HepG2 (cell line): ENCODE measurements at regions not wholly inside any gene's neighbourhood (a gene's known extent, or its start where the extent isn't known, plus 50 kb on each side); places are given as distances from the start of the nearest gene placed in this dataset.

Experiments used
- CBX1 ChIP-seq: IDR thresholded peaks from one replicate; pipeline ENCODE4 v1.6.1; 2016; ENCODE audit warnings: antibody characterized with exemption, low read depth
- CBX5 ChIP-seq: sonication (generic); formaldehyde crosslinking; IDR thresholded peaks from 2 replicates; pipeline ENCODE4 v1.4.0; 2020; ENCODE audit warnings: missing genetic modification reagents, borderline replicate concordance
- HDAC2 ChIP-seq: sonication (generic); formaldehyde crosslinking; IDR thresholded peaks from 2 replicates; pipeline ENCODE4 v1.4.0; 2020; ENCODE audit warnings: missing genetic modification reagents
- MAFF ChIP-seq: IDR thresholded peaks from 2 replicates; pipeline ENCODE4 v1.6.1; 2011; ENCODE audit warnings: low read depth, low read length, improper control_type of control experiment
- MLX ChIP-seq: IDR thresholded peaks from 2 replicates; pipeline ENCODE4 v1.6.1; 2016
- PRDM10 ChIP-seq: sonication (generic); formaldehyde crosslinking; IDR thresholded peaks from 2 replicates; pipeline ENCODE4 v1.4.0; 2020; ENCODE audit warnings: low read depth, missing genetic modification reagents
- PREB ChIP-seq: sonication (generic); formaldehyde crosslinking; IDR thresholded peaks from 2 replicates; pipeline ENCODE4 v1.4.0; 2020; ENCODE audit warnings: missing genetic modification reagents
- RAD21 ChIP-seq: fragments of 450-650 bp; formaldehyde crosslinking; IDR thresholded peaks from 2 replicates; pipeline ENCODE4 v1.5.0; 2020; ENCODE audit warnings: mild to moderate bottlenecking
- SETDB1 ChIP-seq: sonication (generic); formaldehyde crosslinking; IDR thresholded peaks from 2 replicates; pipeline ENCODE4 v1.5.1; 2020; ENCODE audit warnings: missing genetic modification reagents, mild to moderate bottlenecking, borderline replicate concordance
- SOX6 ChIP-seq, 2 experiments: fragments of 450-650 bp in 1 of 2; sonication (generic) in 1 of 2; formaldehyde crosslinking in 1 of 2; IDR thresholded peaks; 2 replicates each; pipeline versions ENCODE4 v1.4.0 to v1.6.1; 2017 to 2020; ENCODE audit warnings: antibody characterized with exemption in 1 of 2, mild to moderate bottlenecking in 1 of 2, missing genetic modification reagents in 1 of 2
- TCF7L2 ChIP-seq: IDR thresholded peaks from 2 replicates; pipeline ENCODE4 v1.6.1; 2011; ENCODE audit warnings: mild to moderate bottlenecking, low read depth, low read length, moderate library complexity
- ZNF740 ChIP-seq: sonication (generic); formaldehyde crosslinking; IDR thresholded peaks from 2 replicates; pipeline ENCODE4 v1.4.0; 2020; ENCODE audit warnings: missing genetic modification reagents

GRCh38 chr12:124425667-124426066 is 130.8 kb downstream of the RFLNA start:
- no peak for TF ChIP-seq CBX1
- TF ChIP-seq HDAC2 (CRISPR knock-in tag): no peak
- TF ChIP-seq SETDB1 (CRISPR knock-in tag): no peak
- TF ChIP-seq CBX5: no peak
- no peak for TF ChIP-seq ZNF740
- no peak for TF ChIP-seq RAD21 (CRISPR knock-in tag)
- TF ChIP-seq SOX6 (IDR thresholded peaks at IDR 0.05): no peak
- no peak for TF ChIP-seq SOX6 (CRISPR knock-in tag; IDR thresholded peaks at IDR 0.05)
- no peak for TF ChIP-seq MLX (CRISPR knock-in tag)
- TF ChIP-seq PREB (CRISPR knock-in tag): no peak
- no peak for TF ChIP-seq PRDM10 (CRISPR knock-in tag)
- no peak for TF ChIP-seq TCF7L2
- TF ChIP-seq MAFF: no peak
